NB4 (cell line): ENCODE measurements at regions not wholly inside any gene's neighbourhood (a gene's known extent, or its start where the extent isn't known, plus 50 kb on each side); places are given as distances from the start of the nearest gene placed in this dataset.

Experiments
- CTCF ChIP-seq: IDR thresholded peaks from one replicate; pipeline ENCODE4 v1.5.1; 2012; ENCODE audit warnings: low read depth, low read length
- MAX ChIP-seq: IDR thresholded peaks from 2 replicates; pipeline ENCODE4 v1.6.1; 2011; ENCODE audit warnings: low read depth, low read length
- POLR2A ChIP-seq: IDR thresholded peaks from 2 replicates; pipeline ENCODE4 v1.6.1; 2011; ENCODE audit warnings: mild to moderate bottlenecking; ENCODE audit not compliant: insufficient read length; ENCODE audit errors: extremely low read depth

DNA sequence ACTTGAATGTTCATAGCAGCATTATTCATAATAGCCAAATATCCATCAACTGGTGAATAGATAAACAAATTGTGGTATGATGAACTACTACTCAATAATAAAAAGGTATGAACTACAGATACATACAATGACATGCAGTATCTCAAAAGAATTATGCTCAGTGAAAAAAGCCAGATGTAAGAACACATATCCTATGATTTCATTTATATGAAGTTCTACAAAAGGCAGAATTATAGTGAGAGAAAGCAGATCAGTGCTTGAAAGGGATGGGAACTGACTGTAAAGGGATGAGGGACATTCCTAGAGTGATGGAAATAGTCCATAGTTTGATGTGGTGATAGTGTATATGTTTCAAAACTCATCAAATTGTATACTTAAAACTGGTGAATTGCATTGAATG, 339.0 kb downstream of the ENC1 start:
- TF ChIP-seq CTCF (no peak), POLR2A (no peak), MAX (no peak)
